ENCODE measurements at regions not wholly inside any gene's neighbourhood (a gene's known extent, or its start where the extent isn't known, plus 50 kb on each side); places are given as distances from the start of the nearest gene placed in this dataset.

DNA sequence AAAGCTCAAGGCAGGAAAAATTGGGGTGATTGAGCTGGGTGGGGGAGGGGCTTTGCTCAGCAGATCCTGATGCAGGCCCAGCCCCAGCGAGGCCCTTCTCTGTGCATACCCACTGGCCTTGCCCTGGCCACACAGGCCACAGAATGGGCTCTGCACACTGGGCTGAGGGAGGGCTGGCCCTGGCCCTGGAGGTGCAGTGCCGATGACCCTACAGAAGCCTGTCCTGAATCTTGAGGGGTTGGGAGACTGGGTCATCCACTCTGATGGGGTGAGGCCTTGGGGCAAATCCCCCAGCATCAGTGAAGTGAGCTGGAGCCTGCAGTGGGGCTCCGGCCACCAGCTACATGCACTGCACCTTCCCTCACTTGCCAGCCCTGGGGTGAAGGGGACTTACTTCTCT, 153.1 kb downstream of the URI1 start:
- H3K4me1 ChIP-seq (ENCODE audit: control insufficient read depth in 1 of 2, low read depth in 2 of 2): no peaks in the 10 kb centered on the region
- DNase-seq (ENCODE audit: low spot score) (no peak), ATAC-seq (ENCODE audit: insufficient number of reproducible peaks, low FRiP score, low read depth) (no peak)
- H3K27ac ChIP-seq: no peak overlapping the region
- no peak for TF ChIP-seq CTCF (IDR thresholded peaks at IDR 0.05)
- no peaks in the 10 kb centered on the region for H3K27me3 ChIP-seq (replicated peaks; ENCODE audit: insufficient read depth)
- H3K4me3 ChIP-seq: no peak overlapping the region
- H3K9me3 ChIP-seq: no peaks in the 10 kb centered on the region
- no peaks in the 10 kb centered on the region for H3K36me3 ChIP-seq

GRCh38 chr19:30096596-30097370, 154.7 kb downstream of the URI1 start:
- ATAC-seq (ENCODE audit: insufficient number of reproducible peaks, low FRiP score, low read depth) (no peak), DNase-seq (ENCODE audit: low spot score) (no peak)
- no peak for TF ChIP-seq CTCF (IDR thresholded peaks at IDR 0.05)
- no peaks in the 10 kb centered on the region for H3K9me3 ChIP-seq
- H3K4me1 ChIP-seq (ENCODE audit: control insufficient read depth in 1 of 2, low read depth in 2 of 2): no peaks in the 10 kb centered on the region
- no peak overlapping the region for H3K27ac ChIP-seq
- H3K27me3 ChIP-seq (replicated peaks; ENCODE audit: insufficient read depth): no peaks in the 10 kb centered on the region
- no peak overlapping the region for H3K4me3 ChIP-seq
- H3K36me3 ChIP-seq: no peaks in the 10 kb centered on the region

- no peak for TF ChIP-seq CTCF (IDR thresholded peaks at IDR 0.05)
- DNase-seq (ENCODE audit: low spot score) (no peak), ATAC-seq (ENCODE audit: insufficient number of reproducible peaks, low FRiP score, low read depth) (no peak)
- Histone ChIP-seq H3K27ac (no peak overlapping the region), H3K36me3 (no peaks in the 10 kb centered on the region), H3K9me3 (no peaks in the 10 kb centered on the region), H3K4me3 (no peak overlapping the region), H3K4me1 (ENCODE audit: control insufficient read depth in 1 of 2, low read depth in 2 of 2) (no peaks in the 10 kb centered on the region), H3K27me3 (replicated peaks; ENCODE audit: insufficient read depth) (no peaks in the 10 kb centered on the region)
These were observed 155.8 kb downstream of the URI1 start for GRCh38 chr19:30097746-30098280.

DNA sequence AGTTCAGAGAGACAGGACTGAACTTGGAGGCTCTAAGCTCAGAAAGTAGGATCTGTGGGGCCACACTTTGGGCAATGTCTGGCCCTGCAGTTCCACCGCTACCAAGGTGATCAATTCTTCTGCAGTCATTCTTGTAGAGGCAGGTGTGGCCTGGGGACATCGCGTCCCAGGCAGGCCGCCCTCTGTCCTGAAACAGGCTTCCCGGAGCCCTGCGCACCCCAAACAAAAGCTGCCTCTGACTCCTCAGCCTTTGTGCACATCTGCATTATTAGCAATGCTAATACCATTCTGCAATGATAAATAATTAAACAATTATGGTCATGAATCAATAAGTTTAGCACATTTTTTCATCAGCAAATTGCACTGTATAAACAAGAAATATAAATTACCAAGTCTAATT, 160.2 kb downstream of the URI1 start:
- no peak for TF ChIP-seq CTCF (IDR thresholded peaks at IDR 0.05)
- H3K4me1 ChIP-seq (ENCODE audit: control insufficient read depth in 1 of 2, low read depth in 2 of 2): no peaks in the 10 kb centered on the region
- ATAC-seq (ENCODE audit: insufficient number of reproducible peaks, low FRiP score, low read depth) (no peak), DNase-seq (ENCODE audit: low spot score) (no peak)
- H3K27me3 ChIP-seq (replicated peaks; ENCODE audit: insufficient read depth): no peaks in the 10 kb centered on the region
- no peak overlapping the region for H3K4me3 ChIP-seq
- no peaks in the 10 kb centered on the region for H3K9me3 ChIP-seq
- H3K27ac ChIP-seq: no peak overlapping the region
- no peaks in the 10 kb centered on the region for H3K36me3 ChIP-seq

GRCh38 chr19:30102666-30103065, 160.6 kb downstream of the URI1 start:
- Histone ChIP-seq H3K27ac (no peak overlapping the region), H3K4me1 (ENCODE audit: control insufficient read depth in 1 of 2, low read depth in 2 of 2) (no peaks in the 10 kb centered on the region), H3K36me3 (no peaks in the 10 kb centered on the region), H3K27me3 (replicated peaks; ENCODE audit: insufficient read depth) (no peaks in the 10 kb centered on the region), H3K9me3 (no peaks in the 10 kb centered on the region), H3K4me3 (no peak overlapping the region)
- TF ChIP-seq CTCF (IDR thresholded peaks at IDR 0.05): no peak
- ATAC-seq (ENCODE audit: insufficient number of reproducible peaks, low FRiP score, low read depth): no peak
- no peak for DNase-seq (ENCODE audit: low spot score)

Data from thoracic aorta (tissue), 2 donors.